Skeletal muscle tissue (tissue), 3 donors: ENCODE measurements at regions not wholly inside any gene's neighbourhood (a gene's known extent, or its start where the extent isn't known, plus 50 kb on each side); places are given as distances from the start of the nearest gene placed in this dataset.

Experiments
- H3K27ac ChIP-seq: one replicate; pipeline ENCODE4 v1.7.0; 2013; ENCODE audit warnings: mild to moderate bottlenecking, low read depth, low read length, inconsistent platforms
- H3K27me3 ChIP-seq, 3 donors: one replicate each; pipeline ENCODE4 v1.7.0; 2013; ENCODE audit warnings: low read length in 3 of 3; ENCODE audit not compliant: control insufficient read depth in 3 of 3, insufficient read depth in 3 of 3
- H3K36me3 ChIP-seq, 3 donors: one replicate each; pipeline ENCODE4 v1.7.0; 2013; ENCODE audit warnings: low read length in 3 of 3; ENCODE audit not compliant: control insufficient read depth in 3 of 3, insufficient read depth in 3 of 3
- H3K4me1 ChIP-seq, 3 donors: one replicate each; pipeline ENCODE4 v1.7.0; 2013; ENCODE audit warnings: low read length in 3 of 3, mild to moderate bottlenecking in 3 of 3; ENCODE audit not compliant: control insufficient read depth in 3 of 3, insufficient read depth in 3 of 3
- H3K4me3 ChIP-seq, 3 donors: one replicate each; pipeline ENCODE4 v1.7.0; 2013; ENCODE audit warnings: low read length in 3 of 3
- H3K9ac ChIP-seq, 3 donors: one replicate each; pipeline ENCODE4 v1.7.0; 2013; ENCODE audit warnings: low read length in 3 of 3, mild to moderate bottlenecking in 3 of 3, moderate library complexity in 2 of 3, low read depth in 1 of 3
- H3K9me3 ChIP-seq, 3 donors: one replicate each; pipeline ENCODE4 v1.7.0; 2013; ENCODE audit warnings: low read length in 3 of 3; ENCODE audit not compliant: control insufficient read depth in 3 of 3
- donor health status: Osteomylitis.

- Histone ChIP-seq H3K4me3 (no peak overlapping the region), H3K27me3 (no peaks in the 10 kb centered on the region), H3K36me3 (no peaks in the 10 kb centered on the region), H3K27ac (no peak overlapping the region), H3K4me1 (no peaks in the 10 kb centered on the region), H3K9ac (no peak overlapping the region), H3K9me3 (no peaks in the 10 kb centered on the region)
Observed at GRCh38 chrX:84611843-84612636, 109.8 kb upstream of the HDX start.

GRCh38 chrX:84634201-84634782 is 132.0 kb upstream of the HDX start:
- Histone ChIP-seq H3K9ac (no peak overlapping the region), H3K27me3 (no peaks in the 10 kb centered on the region), H3K27ac (no peak overlapping the region), H3K4me3 (no peak overlapping the region), H3K4me1 (no peaks in the 10 kb centered on the region), H3K9me3 (no peaks in the 10 kb centered on the region), H3K36me3 (no peaks in the 10 kb centered on the region)

- no peaks in the 10 kb centered on the region for H3K36me3 ChIP-seq
- no peak overlapping the region for H3K4me3 ChIP-seq
- no peak overlapping the region for H3K9ac ChIP-seq
- H3K4me1 ChIP-seq, result no peaks in the 10 kb centered on the region
- no peak overlapping the region for H3K27ac ChIP-seq
- no peaks in the 10 kb centered on the region for H3K9me3 ChIP-seq
- H3K27me3 ChIP-seq, result no peaks in the 10 kb centered on the region
Observed at GRCh38 chrX:84666086-84666485, 163.8 kb upstream of the HDX start.

GRCh38 chrX:84690228-84690627 is 188.0 kb upstream of the HDX start:
- Histone ChIP-seq H3K36me3 (no peaks in the 10 kb centered on the region), H3K27me3 (no peaks in the 10 kb centered on the region), H3K9me3 (no peaks in the 10 kb centered on the region), H3K4me1 (no peaks in the 10 kb centered on the region), H3K9ac (no peak overlapping the region), H3K27ac (no peak overlapping the region), H3K4me3 (no peak overlapping the region)

- no peaks in the 10 kb centered on the region for H3K36me3 ChIP-seq
- no peaks in the 10 kb centered on the region for H3K4me1 ChIP-seq
- H3K27me3 ChIP-seq, result no peaks in the 10 kb centered on the region
- no peak overlapping the region for H3K9ac ChIP-seq
- H3K9me3 ChIP-seq, result no peaks in the 10 kb centered on the region
- no peak overlapping the region for H3K27ac ChIP-seq
- no peak overlapping the region for H3K4me3 ChIP-seq
Observed at GRCh38 chrX:84709987-84710386, 207.7 kb upstream of the HDX start.

GRCh38 chrX:84710611-84711010 is 208.4 kb upstream of the HDX start:
- no peaks in the 10 kb centered on the region for H3K27me3 ChIP-seq
- no peaks in the 10 kb centered on the region for H3K4me1 ChIP-seq
- H3K36me3 ChIP-seq, result no peaks in the 10 kb centered on the region
- H3K9ac ChIP-seq, result no peak overlapping the region
- H3K27ac ChIP-seq, result no peak overlapping the region
- H3K9me3 ChIP-seq, result no peaks in the 10 kb centered on the region
- no peak overlapping the region for H3K4me3 ChIP-seq

- H3K36me3 ChIP-seq, result no peaks in the 10 kb centered on the region
- no peak overlapping the region for H3K27ac ChIP-seq
- no peaks in the 10 kb centered on the region for H3K9me3 ChIP-seq
- H3K9ac ChIP-seq, result no peak overlapping the region
- no peak overlapping the region for H3K4me3 ChIP-seq
- H3K27me3 ChIP-seq, result no peaks in the 10 kb centered on the region
- H3K4me1 ChIP-seq, result no peaks in the 10 kb centered on the region
Observed at GRCh38 chrX:84712621-84713020, 210.4 kb upstream of the HDX start.

GRCh38 chrX:84715315-84715714 is 213.1 kb upstream of the HDX start:
- H3K4me1 ChIP-seq, result no peaks in the 10 kb centered on the region
- no peaks in the 10 kb centered on the region for H3K27me3 ChIP-seq
- H3K4me3 ChIP-seq, result no peak overlapping the region
- no peak overlapping the region for H3K9ac ChIP-seq
- no peak overlapping the region for H3K27ac ChIP-seq
- no peaks in the 10 kb centered on the region for H3K9me3 ChIP-seq
- H3K36me3 ChIP-seq, result no peaks in the 10 kb centered on the region

GRCh38 chrX:84717343-84717742 is 215.1 kb upstream of the HDX start:
- no peaks in the 10 kb centered on the region for H3K9me3 ChIP-seq
- no peaks in the 10 kb centered on the region for H3K4me1 ChIP-seq
- H3K36me3 ChIP-seq, result no peaks in the 10 kb centered on the region
- no peaks in the 10 kb centered on the region for H3K27me3 ChIP-seq
- H3K9ac ChIP-seq, result no peak overlapping the region
- H3K27ac ChIP-seq, result no peak overlapping the region
- no peak overlapping the region for H3K4me3 ChIP-seq

GRCh38 chrX:84721416-84721815 is 219.2 kb upstream of the HDX start:
- H3K4me1 ChIP-seq, result no peaks in the 10 kb centered on the region
- no peaks in the 10 kb centered on the region for H3K27me3 ChIP-seq
- H3K9ac ChIP-seq, result no peak overlapping the region
- H3K9me3 ChIP-seq, result no peaks in the 10 kb centered on the region
- H3K27ac ChIP-seq, result no peak overlapping the region
- H3K4me3 ChIP-seq, result no peak overlapping the region
- no peaks in the 10 kb centered on the region for H3K36me3 ChIP-seq
